HCT116 (cell line): ENCODE measurements at regions not wholly inside any gene's neighbourhood (a gene's known extent, or its start where the extent isn't known, plus 50 kb on each side); places are given as distances from the start of the nearest gene placed in this dataset.

Experiments used
- ATAC-seq: fragments of 200-7000 bp; cut with Tn5 transposase; 2 replicates; pipeline ENCODE4 v1.9.1; 2020; ENCODE audit warnings: mild to moderate bottlenecking, moderate library complexity
- BruUV-seq: library from RNA; stranded (reverse); fragments of 400-500 nt; replicated peaks from 2 replicates; lab custom pipeline; 2021; lab: Mats Ljungman, UMichigan
- CTCF ChIA-PET: fragments of 300-600 bp; sonication (Branson Sonifier 250); formaldehyde crosslinking; loops from one replicate; lab custom pipeline; 2021; ENCODE audit warnings: antibody characterized with exemption; lab: Charles Lee
- POLR2A ChIA-PET: fragments of 300-600, 350-600 bp; sonication (Branson Sonifier 250); formaldehyde crosslinking; loops from one replicate; lab custom pipeline; 2021; ENCODE audit warnings: antibody characterized with exemption; lab: Charles Lee
- RAD21 ChIA-PET, 2 experiments: fragments of 300-600 bp; sonication (Branson Sonifier 250); formaldehyde crosslinking; loops; one replicate each; lab custom pipeline; 2023; ENCODE audit warnings: low total read pairs in 2 of 2; ENCODE audit not compliant: uncharacterized antibody in 2 of 2, unreplicated experiment in 2 of 2, low non-redundant PET in 1 of 2; lab: Charles Lee
- DNase-seq: peaks from one replicate; pipeline ENCODE4 v3.0.0-alpha.2; 2010; ENCODE audit warnings: low read depth, low spot score
- H2AFZ ChIP-seq: fragments of 200-600 bp; shearing (Covaris generic), sonication (generic); 2 replicates; pipeline ENCODE4 v1.6.1; 2017; ENCODE audit warnings: low read depth, mixed run types, mixed read lengths, antibody characterized with exemption, low read length; ENCODE audit not compliant: poor library complexity, severe bottlenecking
- H3K27ac ChIP-seq: 2 replicates; pipeline ENCODE4 v1.5.1; 2012; ENCODE audit warnings: low read depth, low read length
- H3K27me3 ChIP-seq: fragments of 200-600 bp; sonication (generic); 2 replicates; pipeline ENCODE4 v1.6.1; 2016; ENCODE audit warnings: mixed run types, low read length, mixed read lengths; ENCODE audit not compliant: insufficient read depth
- H3K36me3 ChIP-seq, 2 experiments: fragments of 200-500 bp in 1 of 2; fragments of 200-600 bp in 1 of 2; sonication (Bioruptor generic) in 1 of 2; sonication (generic) in 1 of 2; 2 replicates each; pipeline versions ENCODE4 v1.5.1 to v1.6.1; 2014 to 2016; ENCODE audit warnings: low read length in 2 of 2, inconsistent platforms in 1 of 2, mixed read lengths in 1 of 2, mixed run types in 1 of 2; ENCODE audit not compliant: insufficient read depth in 2 of 2, control insufficient read depth in 1 of 2
- H3K4me1 ChIP-seq, 2 experiments: fragments of 200-600 bp in 1 of 2; sonication (generic) in 1 of 2; 2 replicates each; pipeline versions ENCODE4 v1.5.1 to v1.6.1; 2012 to 2017; ENCODE audit warnings: low read length in 2 of 2, inconsistent platforms in 1 of 2, mild to moderate bottlenecking in 1 of 2, mixed read lengths in 1 of 2, mixed run types in 1 of 2, moderate library complexity in 1 of 2; ENCODE audit not compliant: insufficient read depth in 2 of 2, control insufficient read depth in 1 of 2
- H3K4me2 ChIP-seq: fragments of 200-600 bp; sonication (generic); 2 replicates; pipeline ENCODE4 v1.6.1; 2017; ENCODE audit warnings: mixed run types, low read length, mixed read lengths
- H3K4me3 ChIP-seq, 2 experiments: fragments of 200-600 bp in 1 of 2; sonication (generic) in 1 of 2; replicated peaks in 1 of 2; 2 replicates each; pipeline ENCODE4 v1.5.1; 2011 to 2016; ENCODE audit warnings: low read length in 2 of 2, control low read depth in 1 of 2, low read depth in 1 of 2, mild to moderate bottlenecking in 1 of 2, mixed read lengths in 1 of 2, mixed run types in 1 of 2
- H3K79me2 ChIP-seq: fragments of 200-600 bp; sonication (generic); 2 replicates; pipeline ENCODE4 v1.6.1; 2017; ENCODE audit warnings: mild to moderate bottlenecking, mixed run types, low read length, moderate library complexity, mixed read lengths; ENCODE audit not compliant: insufficient read depth
- H3K9ac ChIP-seq: fragments of 200-600 bp; sonication (generic); 2 replicates; pipeline ENCODE4 v1.6.1; 2016; ENCODE audit warnings: low read length, mixed read lengths
- H3K9me2 ChIP-seq: fragments of 200-600 bp; sonication (generic), shearing (Covaris generic); 2 replicates; pipeline ENCODE4 v1.6.1; 2017; ENCODE audit warnings: mixed run types, mild to moderate bottlenecking, moderate library complexity; ENCODE audit not compliant: insufficient read depth
- H3K9me3 ChIP-seq, 2 experiments: fragments of 200-500 bp in 1 of 2; fragments of 200-600 bp in 1 of 2; sonication (Bioruptor generic) in 1 of 2; sonication (generic) in 1 of 2; 2 replicates each; pipeline ENCODE4 v1.6.1; 2014 to 2017; ENCODE audit warnings: low read length in 2 of 2, mixed read lengths in 2 of 2, inconsistent platforms in 1 of 2, low read depth in 1 of 2, mild to moderate bottlenecking in 1 of 2, mixed run types in 1 of 2, moderate library complexity in 1 of 2; ENCODE audit not compliant: control insufficient read depth in 1 of 2, insufficient read depth in 1 of 2
- H4K20me1 ChIP-seq: fragments of 200-600 bp; sonication (generic), shearing (Covaris generic); 2 replicates; pipeline ENCODE4 v1.6.1; 2017; ENCODE audit warnings: mixed run types, mild to moderate bottlenecking, moderate library complexity; ENCODE audit not compliant: insufficient read depth
- CBX3 ChIP-seq: IDR thresholded peaks from 2 replicates; pipeline ENCODE4 v1.6.1; 2012; ENCODE audit warnings: low read depth
- CEBPB ChIP-seq: IDR thresholded peaks from 2 replicates; pipeline ENCODE4 v1.6.1; 2012; ENCODE audit warnings: low read depth
- CTCF ChIP-seq, 3 experiments: fragments of 200-600 bp in 1 of 3; sonication (generic) in 1 of 3; IDR thresholded peaks in 2 of 3; conservative IDR thresholded peaks in 1 of 3; 2 replicates each; pipeline ENCODE4 v1.5.1; 2012 to 2017; ENCODE audit warnings: low read depth in 2 of 3, low read length in 2 of 3, antibody characterized with exemption in 1 of 3, borderline replicate concordance in 1 of 3, control low read depth in 1 of 3, mild to moderate bottlenecking in 1 of 3, mixed read lengths in 1 of 3, mixed run types in 1 of 3, moderate library complexity in 1 of 3; ENCODE audit not compliant: insufficient read depth in 1 of 3
- ELF1 ChIP-seq: IDR thresholded peaks from 2 replicates; pipeline ENCODE4 v1.6.1; 2012; ENCODE audit warnings: low read depth, borderline replicate concordance
- EZH2 ChIP-seq: fragments of 200-600 bp; sonication (generic); IDR thresholded peaks from 2 replicates; pipeline ENCODE4 v1.6.1; 2017; ENCODE audit warnings: antibody characterized with exemption, mixed run types
- JUND ChIP-seq: IDR thresholded peaks from 2 replicates; pipeline ENCODE4 v1.6.1; 2012
- MAX ChIP-seq: IDR thresholded peaks from 2 replicates; pipeline ENCODE4 v1.6.1; 2012
- POLR2A ChIP-seq: IDR thresholded peaks from 2 replicates; pipeline ENCODE4 v1.7.0; 2011; ENCODE audit warnings: borderline replicate concordance; ENCODE audit not compliant: insufficient read depth, insufficient read length; ENCODE audit errors: extremely low read depth
- POLR2AphosphoS5 ChIP-seq: IDR thresholded peaks from 2 replicates; pipeline ENCODE4 v1.6.1; 2011; ENCODE audit warnings: mild to moderate bottlenecking, low read depth, low read length, moderate library complexity
- RAD21 ChIP-seq: IDR thresholded peaks from 2 replicates; pipeline ENCODE4 v1.6.1; 2012; ENCODE audit warnings: low read depth, mild to moderate bottlenecking
- REST ChIP-seq: IDR thresholded peaks from 2 replicates; pipeline ENCODE4 v1.6.1; 2012; ENCODE audit warnings: low read depth
- SIN3A ChIP-seq: IDR thresholded peaks from 2 replicates; pipeline ENCODE4 v1.6.1; 2012; ENCODE audit warnings: low read depth
- SRF ChIP-seq: IDR thresholded peaks from 2 replicates; pipeline ENCODE4 v1.6.1; 2012; ENCODE audit warnings: low read depth
- TCF7L2 ChIP-seq: IDR thresholded peaks from 2 replicates; pipeline ENCODE4 v1.7.0; 2011; ENCODE audit warnings: borderline replicate concordance, inconsistent platforms; ENCODE audit not compliant: insufficient read depth, insufficient read length; ENCODE audit errors: extremely low read depth
- YY1 ChIP-seq: IDR thresholded peaks from 2 replicates; pipeline ENCODE4 v1.6.1; 2011; ENCODE audit warnings: low read length, low read depth, moderate library complexity, mild to moderate bottlenecking; ENCODE audit not compliant: insufficient replicate concordance; ENCODE audit errors: extremely low read depth
- ZBTB33 ChIP-seq: IDR thresholded peaks from 2 replicates; pipeline ENCODE4 v1.6.1; 2011; ENCODE audit warnings: mild to moderate bottlenecking, low read length, moderate library complexity; ENCODE audit not compliant: insufficient replicate concordance; ENCODE audit errors: extremely low read depth
- ZFX ChIP-seq: fragments of 450-650 bp; IDR thresholded peaks from 2 replicates; pipeline ENCODE4 v1.6.1; 2017
- ZNF274 ChIP-seq: fragments of 200-500 bp; sonication (Bioruptor generic); IDR thresholded peaks from 2 replicates; pipeline ENCODE4 v1.6.1; 2014; ENCODE audit warnings: mild to moderate bottlenecking, low read depth, low read length, inconsistent platforms
- intact Hi-C: fragments of 100-400 bp; cut with micrococcal nuclease; formaldehyde crosslinking; loops from 2 replicates; pipeline ENCODE4 v1.10.0; 2022

GRCh38 chr3:181066143-181067087 lies 76.9 kb upstream of the DNAJC19 start:
- no TSS peak for BruUV-seq
- Histone ChIP-seq H3K79me2 (no peaks in the 10 kb centered on the region), H3K4me2 (no peak overlapping the region), H4K20me1 (no peaks in the 10 kb centered on the region), H3K4me1 (no peaks in the 10 kb centered on the region), H3K27ac (no peak overlapping the region), H3K9me3 (no peaks in the 10 kb centered on the region), H3K27me3 (peaks cover 10% of the 10 kb centered on the region; the same call in 1 of the 2 replicates), H3K9me2 (no peaks in the 10 kb centered on the region), H3K9ac (no peak overlapping the region), H2AFZ (no peak overlapping the region), H3K36me3 (no peaks in the 10 kb centered on the region), H3K4me3 (no peak overlapping the region)
- DNase-seq (no peak), ATAC-seq (no peak)
- intact Hi-C loops = no loop called here
- CTCF ChIA-PET = no interaction called here
- RAD21 ChIA-PET = no interaction called here
- POLR2A ChIA-PET = no interaction called here
- no peak for TF ChIP-seq POLR2A
- TF ChIP-seq MAX = no peak
- no peak for TF ChIP-seq SRF
- no peak for TF ChIP-seq CEBPB
- TF ChIP-seq EZH2 = no peak
- no peak for TF ChIP-seq REST
- TF ChIP-seq ELF1 = no peak
- TF ChIP-seq TCF7L2 = no peak
- no peak for TF ChIP-seq CBX3
- no peak for TF ChIP-seq SIN3A
- TF ChIP-seq ZNF274 = no peak
- no peak for TF ChIP-seq JUND
- TF ChIP-seq YY1 = no peak
- no peak for TF ChIP-seq ZFX
- no peak for TF ChIP-seq POLR2AphosphoS5
- TF ChIP-seq CTCF (IDR thresholded peaks at IDR 0.05 in 2 of 3, conservative IDR thresholded peaks at IDR 0.05 in 1 of 3; ENCODE audit: borderline replicate concordance in 1 of 3, insufficient read depth in 1 of 3, low read depth in 2 of 3, low read length in 2 of 3) = no peak
- no peak for TF ChIP-seq ZBTB33
- no peak for TF ChIP-seq RAD21
